Ishikawa (cell line): ENCODE measurements at regions not wholly inside any gene's neighbourhood (a gene's known extent, or its start where the extent isn't known, plus 50 kb on each side); places are given as distances from the start of the nearest gene placed in this dataset.

ENCODE experiments used
- CEBPB ChIP-seq: IDR thresholded peaks from 2 replicates; pipeline ENCODE4 v1.6.1; 2012
- CREB1 ChIP-seq: IDR thresholded peaks from 2 replicates; pipeline ENCODE4 v1.6.1; 2012; ENCODE audit warnings: low read depth
- EGR1 ChIP-seq: IDR thresholded peaks from 2 replicates; pipeline ENCODE4 v1.6.1; 2012
- EP300 ChIP-seq: IDR thresholded peaks from 2 replicates; pipeline ENCODE4 v1.6.1; 2012; ENCODE audit warnings: borderline replicate concordance
- FOXM1 ChIP-seq: IDR thresholded peaks from 2 replicates; pipeline ENCODE4 v1.6.1; 2012; ENCODE audit warnings: low read depth, borderline replicate concordance
- NFIC ChIP-seq: IDR thresholded peaks from 2 replicates; pipeline ENCODE4 v1.6.1; 2012
- RAD21 ChIP-seq: IDR thresholded peaks from 2 replicates; pipeline ENCODE4 v1.6.1; 2012; ENCODE audit warnings: low read depth
- TAF1 ChIP-seq: IDR thresholded peaks from 2 replicates; pipeline ENCODE4 v1.6.1; 2012; ENCODE audit warnings: low read depth, mild to moderate bottlenecking
- TCF12 ChIP-seq: IDR thresholded peaks from 2 replicates; pipeline ENCODE4 v1.6.1; 2012; ENCODE audit warnings: low read depth
- TEAD4 ChIP-seq: IDR thresholded peaks from 2 replicates; pipeline ENCODE4 v1.6.1; 2012
- YY1 ChIP-seq: IDR thresholded peaks from 2 replicates; pipeline ENCODE4 v1.6.1; 2012; ENCODE audit warnings: low read depth
- ZBTB7A ChIP-seq: IDR thresholded peaks from 2 replicates; pipeline ENCODE4 v1.6.1; 2012; ENCODE audit warnings: low read depth
- TF ChIP-seq, protein P1 (sequence below): IDR thresholded peaks from 2 replicates; pipeline ENCODE4 v1.6.1; 2012
- TF ChIP-seq, protein P2 (sequence below): IDR thresholded peaks from 2 replicates; pipeline ENCODE4 v1.6.1; 2012
- TF ChIP-seq, protein P3 (sequence below): IDR thresholded peaks from 2 replicates; pipeline ENCODE4 v1.6.1; 2012; ENCODE audit warnings: low read depth, mild to moderate bottlenecking

DNA sequence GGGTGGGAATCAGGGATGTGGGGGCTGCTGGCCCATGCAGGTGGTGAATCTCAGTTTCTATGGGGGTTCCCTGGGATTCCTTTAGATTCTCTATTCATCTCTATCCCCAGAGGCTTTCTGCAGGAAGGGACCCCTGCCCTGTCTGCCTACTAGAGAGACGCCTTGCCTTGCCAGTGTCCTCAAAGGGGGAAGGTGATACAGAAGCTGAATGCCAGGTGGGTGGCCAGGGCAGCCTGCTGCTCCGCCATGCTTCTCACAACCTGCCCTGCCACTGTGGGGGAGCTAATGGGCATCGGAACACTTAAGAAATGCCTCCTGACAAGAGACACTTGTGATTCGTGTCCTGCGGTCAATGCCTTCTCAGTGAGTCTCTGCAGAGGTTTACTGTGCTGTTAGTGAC, 368.4 kb downstream of the EN1 start:
- TF ChIP-seq, protein P1, sequence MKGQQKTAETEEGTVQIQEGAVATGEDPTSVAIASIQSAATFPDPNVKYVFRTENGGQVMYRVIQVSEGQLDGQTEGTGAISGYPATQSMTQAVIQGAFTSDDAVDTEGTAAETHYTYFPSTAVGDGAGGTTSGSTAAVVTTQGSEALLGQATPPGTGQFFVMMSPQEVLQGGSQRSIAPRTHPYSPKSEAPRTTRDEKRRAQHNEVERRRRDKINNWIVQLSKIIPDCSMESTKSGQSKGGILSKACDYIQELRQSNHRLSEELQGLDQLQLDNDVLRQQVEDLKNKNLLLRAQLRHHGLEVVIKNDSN: no peak
- no peak for TF ChIP-seq YY1
- TF ChIP-seq ZBTB7A: no peak
- TF ChIP-seq TCF12: no peak
- TF ChIP-seq, protein P2, sequence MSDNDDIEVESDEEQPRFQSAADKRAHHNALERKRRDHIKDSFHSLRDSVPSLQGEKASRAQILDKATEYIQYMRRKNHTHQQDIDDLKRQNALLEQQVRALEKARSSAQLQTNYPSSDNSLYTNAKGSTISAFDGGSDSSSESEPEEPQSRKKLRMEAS: no peak
- no peak for TF ChIP-seq CREB1
- TF ChIP-seq, protein P3, sequence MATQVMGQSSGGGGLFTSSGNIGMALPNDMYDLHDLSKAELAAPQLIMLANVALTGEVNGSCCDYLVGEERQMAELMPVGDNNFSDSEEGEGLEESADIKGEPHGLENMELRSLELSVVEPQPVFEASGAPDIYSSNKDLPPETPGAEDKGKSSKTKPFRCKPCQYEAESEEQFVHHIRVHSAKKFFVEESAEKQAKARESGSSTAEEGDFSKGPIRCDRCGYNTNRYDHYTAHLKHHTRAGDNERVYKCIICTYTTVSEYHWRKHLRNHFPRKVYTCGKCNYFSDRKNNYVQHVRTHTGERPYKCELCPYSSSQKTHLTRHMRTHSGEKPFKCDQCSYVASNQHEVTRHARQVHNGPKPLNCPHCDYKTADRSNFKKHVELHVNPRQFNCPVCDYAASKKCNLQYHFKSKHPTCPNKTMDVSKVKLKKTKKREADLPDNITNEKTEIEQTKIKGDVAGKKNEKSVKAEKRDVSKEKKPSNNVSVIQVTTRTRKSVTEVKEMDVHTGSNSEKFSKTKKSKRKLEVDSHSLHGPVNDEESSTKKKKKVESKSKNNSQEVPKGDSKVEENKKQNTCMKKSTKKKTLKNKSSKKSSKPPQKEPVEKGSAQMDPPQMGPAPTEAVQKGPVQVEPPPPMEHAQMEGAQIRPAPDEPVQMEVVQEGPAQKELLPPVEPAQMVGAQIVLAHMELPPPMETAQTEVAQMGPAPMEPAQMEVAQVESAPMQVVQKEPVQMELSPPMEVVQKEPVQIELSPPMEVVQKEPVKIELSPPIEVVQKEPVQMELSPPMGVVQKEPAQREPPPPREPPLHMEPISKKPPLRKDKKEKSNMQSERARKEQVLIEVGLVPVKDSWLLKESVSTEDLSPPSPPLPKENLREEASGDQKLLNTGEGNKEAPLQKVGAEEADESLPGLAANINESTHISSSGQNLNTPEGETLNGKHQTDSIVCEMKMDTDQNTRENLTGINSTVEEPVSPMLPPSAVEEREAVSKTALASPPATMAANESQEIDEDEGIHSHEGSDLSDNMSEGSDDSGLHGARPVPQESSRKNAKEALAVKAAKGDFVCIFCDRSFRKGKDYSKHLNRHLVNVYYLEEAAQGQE: no peak
- TF ChIP-seq TEAD4: no peak
- TF ChIP-seq CEBPB: no peak
- no peak for TF ChIP-seq NFIC
- TF ChIP-seq EGR1: no peak
- TF ChIP-seq FOXM1: no peak
- TF ChIP-seq TAF1: no peak
- TF ChIP-seq EP300: no peak

DNA sequence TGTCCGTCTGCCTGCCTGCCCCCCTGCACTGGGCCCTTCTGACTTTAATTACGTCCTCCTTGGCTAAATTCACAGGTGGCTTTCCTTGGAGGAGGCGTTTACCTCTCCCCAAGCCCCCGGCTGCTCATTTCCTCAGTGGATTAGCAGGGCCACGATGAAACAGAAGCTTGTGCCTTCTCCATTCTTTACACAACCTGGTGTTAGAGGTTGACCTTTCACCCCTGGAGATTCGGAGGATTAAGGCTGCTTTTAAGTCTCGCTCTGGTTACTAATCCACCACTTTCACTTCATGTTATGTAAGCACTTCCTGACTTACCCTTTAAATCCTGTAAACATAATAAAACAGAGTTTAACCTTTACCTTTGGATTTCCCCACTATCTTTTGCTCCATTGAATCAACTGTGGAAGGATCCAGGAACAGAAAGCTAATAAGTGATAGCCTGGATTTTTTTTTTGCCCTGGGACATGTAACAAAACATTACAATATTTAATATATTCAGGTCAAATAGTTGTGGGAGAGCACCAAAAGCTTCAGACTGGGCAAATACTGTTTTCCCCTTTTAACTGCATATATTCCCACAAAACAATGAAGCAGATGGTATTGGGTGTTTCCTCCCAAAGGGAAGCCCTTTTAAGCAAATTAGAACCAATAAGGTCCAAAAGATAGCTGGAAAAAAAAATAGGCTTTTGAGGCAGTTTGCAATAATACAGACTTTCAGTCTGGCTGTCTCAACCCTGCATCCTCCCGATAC, 370.2 kb downstream of the EN1 start:
- TF ChIP-seq, protein P2: no peak
- no peak for TF ChIP-seq FOXM1
- no peak for TF ChIP-seq TCF12
- TF ChIP-seq ZBTB7A: no peak
- TF ChIP-seq EP300: no peak
- no peak for TF ChIP-seq NFIC
- no peak for TF ChIP-seq CEBPB
- no peak for TF ChIP-seq TAF1
- no peak for TF ChIP-seq RAD21
- TF ChIP-seq YY1: no peak
- TF ChIP-seq, protein P3: no peak
- TF ChIP-seq, protein P1: no peak
- no peak for TF ChIP-seq TEAD4
- TF ChIP-seq EGR1: no peak
- TF ChIP-seq CREB1: no peak

DNA sequence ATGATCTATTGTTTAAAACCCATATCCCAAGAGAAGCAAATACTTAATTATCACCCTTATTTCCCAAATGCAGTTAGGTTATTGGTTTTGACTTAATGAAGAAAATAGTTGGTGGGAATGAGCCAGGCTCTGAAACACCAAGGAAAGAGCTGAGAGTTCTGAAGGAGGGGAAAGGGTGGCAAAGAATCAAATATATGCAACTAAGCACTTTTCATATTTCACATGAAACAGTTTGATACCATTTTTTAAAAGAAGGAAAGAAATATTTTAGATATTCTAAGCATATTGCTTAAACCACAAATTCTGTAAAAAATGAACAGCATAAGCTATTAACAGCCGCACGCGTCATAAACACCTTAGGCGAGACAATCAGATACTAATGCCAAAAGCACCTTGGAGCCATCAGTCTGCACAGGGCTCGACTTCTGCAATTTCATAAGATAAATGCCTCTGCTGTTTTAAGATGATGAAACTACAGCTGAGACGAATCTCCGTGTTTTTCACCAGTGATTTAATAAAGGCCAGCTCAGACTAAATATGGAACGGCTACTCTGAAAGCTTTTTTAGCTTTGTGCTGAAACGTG, 371.7 kb downstream of the EN1 start:
- TF ChIP-seq, protein P2: no peak
- no peak for TF ChIP-seq EP300
- TF ChIP-seq CEBPB: no peak
- TF ChIP-seq TEAD4: no peak
- TF ChIP-seq TAF1: no peak

DNA sequence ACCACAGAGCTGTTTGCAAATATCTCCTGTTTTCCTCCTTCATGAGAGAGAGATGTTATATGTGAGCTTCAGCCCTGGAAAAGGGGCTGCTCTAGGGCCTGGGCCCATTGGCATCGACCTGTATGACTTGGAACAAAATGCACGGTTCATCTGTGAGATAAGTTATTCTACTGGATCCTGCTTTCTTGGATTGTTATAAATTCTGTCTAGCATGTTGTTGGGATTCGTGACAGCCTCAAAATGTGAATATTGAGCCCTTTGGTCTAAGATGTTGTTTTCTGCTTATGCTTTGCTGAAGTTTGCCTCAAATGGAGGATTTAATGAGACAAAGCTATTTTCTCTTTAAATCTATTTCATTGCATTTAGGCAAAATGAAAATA, 372.9 kb downstream of the EN1 start:
- TF ChIP-seq TAF1: no peak
- TF ChIP-seq FOXM1: no peak

DNA sequence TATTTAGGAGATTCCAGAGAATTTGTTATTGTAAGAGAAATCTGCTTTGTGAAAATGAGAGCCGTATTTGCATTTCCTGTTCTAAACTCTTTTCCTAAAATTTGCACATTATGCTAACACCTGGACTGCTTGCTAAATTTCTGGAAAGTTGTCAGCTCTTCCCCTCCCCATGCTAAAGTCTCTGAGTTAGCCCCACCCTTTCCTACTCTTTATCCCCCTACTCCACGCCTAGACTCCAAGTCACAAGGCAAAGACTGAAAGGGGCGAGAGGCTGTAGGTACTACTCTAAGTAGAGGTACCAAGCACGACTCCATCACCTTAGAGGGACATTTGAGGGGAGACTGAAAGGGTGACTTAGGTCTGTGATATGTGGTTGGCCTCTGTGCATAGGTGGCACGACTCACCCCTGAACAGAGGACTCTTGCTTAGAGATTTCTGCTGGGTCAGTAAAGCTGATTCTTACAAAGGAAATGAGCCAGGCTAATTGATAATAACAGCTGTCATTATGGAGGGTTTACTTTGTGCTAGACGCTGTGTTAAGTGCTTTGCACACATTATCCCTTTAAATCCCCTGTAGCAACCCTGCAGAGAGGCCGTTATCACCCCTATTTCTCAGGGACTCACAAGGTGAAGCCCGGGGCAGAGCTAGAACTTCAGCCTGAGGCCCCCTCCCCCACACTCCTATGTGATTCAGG, 373.5 kb downstream of the EN1 start:
- TF ChIP-seq, protein P3: no peak
- no peak for TF ChIP-seq TCF12
- TF ChIP-seq YY1: no peak
- TF ChIP-seq ZBTB7A: no peak
- no peak for TF ChIP-seq NFIC
- no peak for TF ChIP-seq TAF1
- no peak for TF ChIP-seq CEBPB
- TF ChIP-seq, protein P1: no peak
- no peak for TF ChIP-seq FOXM1
- TF ChIP-seq EP300: no peak
